HG03457 (cell line): ENCODE measurements at regions not wholly inside any gene's neighbourhood (a gene's known extent, or its start where the extent isn't known, plus 50 kb on each side); places are given as distances from the start of the nearest gene placed in this dataset.
"Not testable (repeated sequence)": the region's sequence is repeated elsewhere in the genome, so short reads cannot be mapped to it uniquely, and the experiment has no call there.

Experiments used
- ATAC-seq: cut with Tn5 transposase; IDR thresholded peaks from one replicate; pipeline ENCODE4 v1.9.1; 2021; ENCODE audit warnings: moderate number of reproducible peaks; ENCODE audit not compliant: unreplicated experiment

DNA sequence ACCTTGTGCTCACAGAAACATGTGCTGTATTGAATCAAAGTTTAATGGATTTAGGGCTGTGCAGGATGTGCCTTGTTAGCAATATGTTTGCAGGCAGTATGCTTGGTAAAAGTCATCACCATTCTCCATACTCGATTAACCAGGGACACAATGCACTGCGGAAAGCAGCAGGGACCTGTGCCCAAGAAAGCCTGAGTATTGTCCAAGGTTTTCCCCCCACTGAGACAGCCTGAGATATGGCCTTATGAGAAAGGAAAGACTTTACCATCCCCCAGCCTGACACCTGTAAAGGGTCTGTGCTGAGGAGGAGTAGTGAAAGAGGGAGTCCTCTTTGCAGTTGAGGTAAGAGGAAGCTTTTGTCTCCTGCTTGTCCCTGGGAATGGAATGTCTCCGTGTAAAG is 476.2 kb downstream of the DIRAS2 start:
- not testable (repeated sequence) for ATAC-seq

DNA sequence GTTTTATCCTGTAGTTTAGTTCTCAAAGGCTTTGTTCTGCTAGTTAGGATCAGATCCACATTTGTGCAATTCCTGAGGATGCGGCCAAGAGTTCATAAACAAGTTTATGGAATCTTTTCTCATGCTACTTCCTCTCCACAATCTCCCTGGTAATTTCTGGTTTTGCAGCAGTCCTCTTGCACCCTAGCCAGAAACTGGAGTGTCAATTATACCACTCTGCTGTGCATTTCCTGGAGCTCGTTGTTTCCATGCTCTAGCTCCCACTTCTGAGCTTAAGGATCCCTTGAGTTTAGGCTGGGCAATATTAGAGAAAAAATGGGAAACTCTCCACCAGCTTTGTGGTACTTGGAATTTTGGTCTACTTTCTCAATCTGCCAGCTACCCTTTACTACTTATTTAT is 474.7 kb downstream of the DIRAS2 start:
- ATAC-seq: no peak

DNA sequence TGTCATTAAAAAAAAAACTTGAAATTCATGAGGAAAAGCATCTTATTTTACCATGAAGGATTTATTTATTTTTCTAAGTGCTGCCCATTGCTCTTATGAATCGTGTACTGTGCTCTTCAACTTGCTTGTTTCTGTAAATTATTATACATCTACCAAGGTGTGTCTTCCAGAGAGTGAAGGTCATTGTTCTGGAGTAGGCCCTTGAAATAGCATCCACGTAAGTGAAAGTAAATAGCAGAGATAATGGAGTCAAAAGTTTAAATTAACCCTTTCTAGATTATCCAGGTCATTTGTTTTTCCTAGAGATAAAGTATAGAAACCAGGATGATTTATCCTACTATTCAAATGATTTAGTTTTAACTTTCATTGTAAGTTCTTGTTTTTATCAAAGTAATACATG is 473.1 kb downstream of the DIRAS2 start:
- no peak for ATAC-seq

DNA sequence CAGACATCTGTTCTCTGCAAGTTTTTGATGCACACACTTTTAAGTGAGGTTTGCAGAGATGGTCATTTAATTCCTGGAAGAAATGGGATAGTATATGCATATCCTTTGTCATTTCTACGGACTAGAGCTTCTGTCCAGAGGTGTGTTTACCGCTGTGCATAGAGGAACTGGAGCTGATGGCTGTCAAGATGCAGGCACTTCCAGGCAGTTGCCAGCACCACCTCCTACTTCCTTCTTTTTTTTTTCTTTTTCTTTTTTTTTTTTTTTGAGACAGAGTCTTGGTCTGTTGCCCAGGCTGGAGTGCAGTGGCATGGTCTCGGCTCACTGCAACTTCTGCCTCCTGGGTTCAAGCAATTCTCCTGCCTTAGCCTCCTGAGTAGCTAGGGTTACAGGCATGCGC is 468.7 kb downstream of the DIRAS2 start:
- ATAC-seq: not testable (repeated sequence)

DNA sequence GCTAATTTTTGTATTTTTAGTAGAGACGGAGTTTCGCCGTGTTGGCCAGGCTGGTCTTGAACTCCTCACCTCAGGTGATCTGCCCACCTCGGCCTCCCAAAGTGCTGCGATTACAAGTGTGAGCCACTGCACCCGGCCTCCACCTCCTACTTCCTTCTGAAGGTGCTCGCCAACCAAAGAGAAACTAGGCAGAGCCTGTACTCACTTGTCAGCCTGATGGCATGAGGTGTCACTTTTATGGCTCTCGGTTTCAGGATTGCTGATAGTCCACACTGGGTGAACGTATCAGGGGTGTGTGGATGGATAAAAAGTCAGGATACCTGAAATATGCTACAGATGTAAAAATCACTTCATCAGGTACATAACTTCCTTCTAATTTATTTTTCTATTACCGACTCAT is 468.3 kb downstream of the DIRAS2 start:
- ATAC-seq: not testable (repeated sequence)

DNA sequence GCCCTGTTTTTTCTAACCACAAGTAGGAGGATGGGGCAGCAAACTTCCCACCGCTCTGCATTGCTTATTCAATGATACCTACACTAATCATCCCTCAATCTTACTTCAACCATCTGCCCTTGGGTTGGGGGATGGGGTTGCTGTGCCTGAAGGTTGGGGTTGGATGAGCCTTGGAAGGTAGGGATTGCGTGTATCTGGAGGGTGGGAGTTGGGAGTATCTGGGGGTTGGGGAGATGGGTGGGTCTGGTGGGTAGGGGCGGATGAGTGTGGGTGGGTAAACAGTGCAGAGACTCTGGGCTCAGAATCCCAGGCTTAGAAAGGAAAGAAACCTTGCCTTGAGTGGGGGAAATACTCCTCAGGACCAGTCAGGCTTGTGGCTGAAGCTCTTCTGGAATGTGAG is 467.4 kb downstream of the DIRAS2 start:
- ATAC-seq: no peak

DNA sequence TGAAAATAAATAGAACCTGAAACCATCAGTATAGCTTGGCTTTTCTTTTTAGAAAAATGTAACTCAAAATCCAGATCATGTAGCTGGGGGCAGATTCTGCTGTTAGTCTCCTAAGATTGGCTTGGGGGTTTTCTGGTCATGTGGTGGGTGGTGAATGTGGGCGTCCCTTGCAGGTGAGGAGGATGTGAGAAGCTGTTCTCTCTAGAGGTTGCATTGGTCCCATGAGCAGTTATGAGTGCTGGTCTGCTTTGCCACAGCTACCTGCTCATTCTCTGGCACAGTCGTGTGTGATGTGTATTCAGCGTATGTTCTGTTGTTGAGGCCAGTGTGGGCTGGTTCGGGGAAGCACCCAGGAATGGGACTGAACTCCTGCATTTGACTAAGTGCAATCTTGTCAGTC is 466.8 kb downstream of the DIRAS2 start:
- ATAC-seq: no peak

DNA sequence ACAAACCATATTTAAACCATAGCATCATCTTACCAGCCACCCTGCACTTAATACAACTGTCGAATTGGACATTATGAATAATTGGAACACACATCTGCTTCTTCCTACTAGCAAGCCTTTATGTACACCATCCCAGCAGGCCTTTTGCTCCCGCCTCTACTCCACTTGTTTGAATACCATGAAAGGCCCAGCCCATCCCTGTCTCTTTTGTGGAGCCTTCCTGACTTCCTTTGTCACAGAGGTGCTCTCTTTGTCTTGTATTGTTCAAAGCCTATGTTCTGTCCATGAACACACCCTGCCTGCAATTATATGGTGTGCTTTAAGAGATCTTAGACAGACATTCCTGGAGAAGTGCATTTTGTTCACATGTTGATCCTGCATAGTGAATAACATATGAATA is 465.7 kb downstream of the DIRAS2 start:
- ATAC-seq: no peak

DNA sequence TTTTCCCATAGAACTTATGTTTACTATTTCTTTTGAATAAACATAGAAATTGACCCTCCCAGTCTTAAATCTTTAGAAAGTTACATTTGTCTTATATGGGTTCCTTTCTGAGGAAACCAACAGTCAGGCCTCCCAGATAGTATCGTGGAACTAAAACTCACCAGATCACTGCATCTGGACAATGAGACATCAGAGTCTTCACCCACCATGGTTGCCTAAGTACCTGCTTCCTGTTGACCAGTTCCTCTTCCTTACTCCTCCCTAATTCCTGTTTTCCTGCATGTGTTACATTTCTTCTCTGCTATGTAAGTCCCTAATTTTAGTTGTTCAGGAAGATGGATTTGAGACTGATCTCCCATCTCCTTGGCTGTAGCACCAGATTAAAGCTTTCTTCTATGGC is 462.2 kb downstream of the DIRAS2 start:
- no peak for ATAC-seq

DNA sequence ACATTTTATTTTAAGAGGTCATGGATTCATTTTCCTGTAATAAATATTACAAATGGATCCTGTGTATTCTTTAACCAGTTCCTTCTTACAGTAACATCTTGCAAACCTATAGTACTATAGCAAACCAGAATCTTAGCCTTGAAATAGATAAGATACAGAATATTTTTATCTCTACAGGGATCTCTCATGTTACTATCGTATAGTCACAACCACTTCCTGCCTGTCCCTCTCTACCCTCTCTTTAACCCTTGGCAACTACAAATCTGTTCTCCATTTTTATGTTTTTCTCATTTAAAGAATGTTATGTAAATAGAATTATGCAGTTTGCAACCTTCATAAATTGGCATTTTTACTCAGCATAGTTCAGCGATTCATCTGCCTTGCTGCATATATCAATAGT is 454.0 kb downstream of the DIRAS2 start:
- ATAC-seq: no peak

DNA sequence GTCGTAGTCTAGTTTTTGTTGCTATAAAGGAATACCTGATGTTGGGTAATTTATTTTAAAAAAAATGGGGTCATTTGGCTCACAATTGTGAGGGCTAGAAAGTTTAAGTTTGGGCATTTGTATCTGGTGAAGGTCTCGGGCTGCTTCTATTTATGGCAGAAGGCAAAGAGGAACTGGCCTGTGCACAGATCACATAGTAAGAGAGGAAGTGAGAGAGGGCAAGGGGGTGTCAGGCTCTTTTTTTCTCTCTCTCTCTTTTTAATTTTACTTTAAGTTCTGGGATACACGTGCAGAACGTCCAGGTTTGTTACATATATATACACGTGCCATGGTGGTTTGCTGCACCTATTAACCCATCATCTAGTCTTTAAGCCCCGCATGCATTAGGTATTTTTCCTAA is 453.3 kb downstream of the DIRAS2 start:
- ATAC-seq: no peak

DNA sequence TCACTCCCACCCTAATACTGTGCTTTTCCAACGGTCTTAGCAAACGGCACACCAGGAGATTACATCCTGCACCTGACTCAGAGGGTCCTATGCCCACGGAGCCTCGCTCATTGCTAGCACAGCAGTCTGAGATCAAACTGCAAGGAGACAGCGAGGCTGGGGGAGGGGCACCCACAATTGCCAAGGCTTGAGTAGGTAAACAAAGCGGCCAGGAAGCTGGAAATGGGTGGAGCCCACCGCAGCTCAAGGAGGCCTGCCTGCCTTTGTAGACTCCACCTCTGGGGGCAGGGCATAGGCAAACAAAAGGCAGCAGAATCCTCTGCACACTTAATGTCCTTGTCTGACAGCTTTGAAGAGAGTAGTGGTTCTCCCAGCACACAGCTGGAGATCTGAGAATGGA is 450.2 kb downstream of the DIRAS2 start:
- not testable (repeated sequence) for ATAC-seq

DNA sequence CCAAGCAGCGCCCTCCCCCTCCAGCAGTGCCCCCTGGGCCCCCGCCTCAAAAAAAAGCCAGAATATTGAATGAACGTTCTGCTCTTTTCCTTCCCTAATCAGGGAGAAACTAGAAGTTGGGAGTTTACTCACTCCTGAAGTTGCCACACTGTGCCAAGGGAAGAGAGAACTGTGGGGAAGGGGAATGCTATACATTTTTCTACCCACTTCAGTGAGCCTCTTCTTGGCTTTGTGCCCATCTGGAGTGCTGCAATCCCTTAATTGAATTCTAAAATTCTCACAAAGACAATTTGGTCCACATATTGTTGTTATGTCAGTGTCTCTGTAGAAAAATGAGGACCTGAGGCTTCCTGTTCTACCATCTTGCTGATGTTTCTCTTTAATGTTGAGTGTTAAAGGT is 443.7 kb downstream of the DIRAS2 start:
- no peak for ATAC-seq

DNA sequence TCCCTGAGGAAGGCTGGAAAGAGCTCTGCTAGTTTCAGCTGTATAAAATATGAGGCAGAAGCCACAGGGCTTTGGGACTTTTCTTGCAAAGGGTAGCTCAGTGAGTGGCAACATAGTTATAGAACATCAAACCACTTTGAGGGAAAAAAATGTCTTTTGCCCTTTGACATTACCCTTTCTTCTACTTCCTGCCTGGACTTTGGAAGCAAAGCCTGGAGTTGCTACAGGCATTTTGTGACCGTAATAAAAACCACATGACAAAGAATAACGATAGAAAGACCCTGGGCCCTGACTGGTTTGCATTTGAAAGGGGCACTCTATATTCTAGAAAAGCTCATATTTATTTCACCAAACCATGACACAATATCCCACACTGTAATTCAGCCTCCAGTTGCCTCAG is 440.9 kb downstream of the DIRAS2 start:
- no peak for ATAC-seq

DNA sequence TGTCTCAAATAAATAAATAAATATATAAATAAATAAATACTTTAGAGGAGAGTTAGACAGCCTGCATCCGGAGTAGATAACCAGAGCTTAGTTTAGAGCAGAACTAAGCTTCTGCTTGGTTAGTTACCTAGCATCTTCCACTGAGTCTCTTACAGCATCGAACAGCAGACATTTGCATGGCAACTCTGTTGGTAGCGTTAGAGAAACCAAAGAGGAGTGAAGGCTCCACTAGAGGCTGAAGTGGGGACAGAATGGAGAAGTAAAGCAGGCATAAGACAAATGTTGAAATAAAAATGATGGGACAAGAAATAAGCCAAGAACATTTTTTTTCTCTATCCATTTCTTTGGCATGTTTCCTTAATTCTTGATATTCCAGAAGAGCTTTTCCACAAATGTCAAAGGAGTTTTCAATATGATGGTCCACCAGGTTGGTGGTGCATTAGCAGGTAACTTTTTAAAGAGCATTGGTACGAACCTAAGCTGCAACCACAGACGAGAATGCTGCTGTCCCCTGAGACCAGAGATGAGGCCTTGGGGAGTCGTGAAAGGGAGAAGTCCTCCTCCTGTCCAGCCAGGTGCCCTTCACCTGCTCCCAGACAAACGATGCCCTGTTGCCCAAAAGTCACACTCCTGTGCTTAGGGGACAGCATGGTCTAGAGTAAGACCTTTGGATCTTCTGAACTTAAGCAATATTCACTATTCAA is 438.3 kb downstream of the DIRAS2 start:
- no peak for ATAC-seq

DNA sequence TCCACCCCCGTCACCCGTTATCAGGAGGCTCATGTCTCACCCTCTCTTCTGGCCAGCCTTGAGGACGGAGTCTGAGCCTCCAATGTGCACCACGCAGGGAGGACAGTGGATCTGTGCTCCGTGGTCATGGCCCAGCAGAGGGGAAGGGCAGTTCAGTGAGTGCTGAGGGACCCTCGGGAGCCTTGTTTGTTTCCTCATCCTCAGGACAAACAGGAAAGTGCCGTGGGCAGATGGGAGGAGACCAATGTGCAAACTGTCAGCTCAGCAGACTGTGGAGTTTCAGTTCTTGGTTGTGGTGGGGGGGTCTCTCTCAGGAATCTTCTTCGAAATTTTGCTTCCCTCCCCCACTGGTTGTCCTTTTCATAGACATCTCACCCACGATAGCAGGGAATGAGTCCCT is 429.6 kb downstream of the DIRAS2 start:
- ATAC-seq: not testable (repeated sequence)

DNA sequence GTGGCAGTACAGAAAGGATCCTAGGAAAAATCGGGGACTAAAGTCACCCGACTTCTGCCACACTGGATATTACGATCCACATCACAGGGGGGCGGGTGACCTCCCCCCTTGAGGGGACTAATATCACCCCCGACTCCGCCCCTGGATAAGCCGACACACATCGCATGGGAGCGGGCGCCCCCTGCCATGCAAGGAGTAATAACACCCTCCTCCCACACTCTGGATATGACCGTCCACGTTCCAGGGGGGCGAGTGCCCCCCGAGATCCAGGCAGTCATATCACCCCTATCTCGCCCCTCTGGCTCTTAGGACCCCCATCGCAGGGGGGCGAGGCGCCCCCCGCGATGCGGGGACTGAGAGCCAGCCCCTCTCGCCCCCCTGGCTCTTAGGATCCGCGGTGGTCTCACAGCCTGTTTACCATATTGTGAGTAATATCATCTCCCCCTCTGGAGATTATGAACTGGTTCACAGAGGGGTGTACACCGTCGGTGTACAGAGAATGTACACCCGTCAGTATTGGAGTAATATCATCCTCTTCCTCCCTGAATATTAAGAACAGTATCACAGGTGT is 423.0 kb downstream of the DIRAS2 start:
- ATAC-seq: no peak

DNA sequence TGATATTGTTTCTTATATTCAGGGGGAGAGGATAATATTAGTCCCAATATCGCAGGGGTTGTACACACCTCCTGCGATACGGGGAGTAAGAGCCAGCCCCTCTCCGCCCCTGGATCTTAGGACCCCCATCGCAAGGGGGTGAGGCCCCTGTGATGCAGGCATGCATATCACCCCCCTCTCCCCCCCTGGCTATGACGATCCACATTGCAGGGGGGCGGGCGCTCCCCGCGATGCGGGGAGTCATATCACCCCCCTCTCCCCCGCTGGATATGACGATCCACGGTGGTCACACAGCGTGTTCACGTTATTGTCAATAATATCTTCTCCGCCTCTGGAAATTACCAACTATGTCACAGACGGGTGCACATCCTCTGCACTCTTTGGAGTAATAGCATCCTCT is 420.7 kb downstream of the DIRAS2 start:
- not testable (repeated sequence) for ATAC-seq

DNA sequence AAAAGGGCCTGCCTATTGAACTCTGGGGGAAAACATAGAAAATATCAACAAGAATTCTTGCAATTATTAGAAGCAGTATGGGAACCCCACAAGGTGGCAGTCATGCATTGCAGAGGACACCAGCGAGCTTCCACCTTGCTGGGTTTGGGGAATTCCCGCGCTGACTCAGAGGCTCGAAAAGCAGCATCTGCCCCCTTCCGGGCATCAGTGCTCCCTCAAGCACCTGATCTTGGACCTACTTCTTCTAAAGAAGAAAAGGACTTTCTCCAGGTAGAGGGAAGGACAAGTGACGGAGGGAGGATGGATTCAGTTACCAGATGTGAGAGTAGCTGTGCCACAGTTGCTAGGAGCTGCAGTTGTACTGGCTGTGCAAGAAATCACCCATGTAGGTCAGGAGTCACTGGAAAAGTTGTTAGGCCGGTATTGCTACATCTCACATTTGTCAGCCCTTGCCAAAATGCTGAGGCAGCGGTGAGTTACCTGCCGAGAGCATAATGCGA is 415.7 kb downstream of the DIRAS2 start:
- ATAC-seq: not testable (repeated sequence)

DNA sequence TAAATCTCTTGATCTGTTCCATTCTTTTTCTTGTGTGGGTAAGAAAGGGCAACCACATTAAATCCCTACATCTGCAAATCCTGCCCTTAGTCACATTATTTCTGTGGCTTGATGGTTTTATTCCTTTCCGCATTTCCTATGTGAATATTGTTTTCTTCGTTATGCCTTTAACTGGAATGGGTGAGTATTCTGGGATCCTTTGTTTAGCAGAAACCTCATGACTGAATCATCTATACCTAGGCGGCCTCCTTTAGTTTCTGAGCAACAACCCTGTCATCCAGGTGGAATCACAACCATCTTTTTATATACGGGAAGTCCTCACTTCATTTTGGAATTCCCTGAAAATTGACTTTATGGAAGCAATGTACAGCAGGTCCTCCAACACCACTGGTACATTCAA is 409.5 kb downstream of the DIRAS2 start:
- ATAC-seq: not testable (repeated sequence)

DNA sequence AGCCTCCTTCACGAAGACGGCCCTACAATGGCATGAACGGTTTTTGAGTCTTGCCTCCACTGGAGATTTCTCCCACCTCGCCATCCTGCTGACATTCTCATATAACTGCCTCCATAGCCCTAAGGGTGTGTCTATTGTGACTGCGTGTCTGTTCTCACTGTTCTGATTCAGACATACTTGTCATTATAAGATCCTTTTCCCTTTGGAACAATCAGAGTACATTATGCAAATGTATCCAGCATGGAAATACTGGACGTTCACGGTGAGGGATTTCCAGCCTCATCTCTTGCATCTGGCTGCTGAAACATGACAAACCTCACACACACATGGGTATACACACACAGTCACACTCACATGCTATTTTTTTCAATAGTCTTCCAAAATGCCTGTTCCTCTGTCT is 402.1 kb downstream of the DIRAS2 start:
- no peak for ATAC-seq

DNA sequence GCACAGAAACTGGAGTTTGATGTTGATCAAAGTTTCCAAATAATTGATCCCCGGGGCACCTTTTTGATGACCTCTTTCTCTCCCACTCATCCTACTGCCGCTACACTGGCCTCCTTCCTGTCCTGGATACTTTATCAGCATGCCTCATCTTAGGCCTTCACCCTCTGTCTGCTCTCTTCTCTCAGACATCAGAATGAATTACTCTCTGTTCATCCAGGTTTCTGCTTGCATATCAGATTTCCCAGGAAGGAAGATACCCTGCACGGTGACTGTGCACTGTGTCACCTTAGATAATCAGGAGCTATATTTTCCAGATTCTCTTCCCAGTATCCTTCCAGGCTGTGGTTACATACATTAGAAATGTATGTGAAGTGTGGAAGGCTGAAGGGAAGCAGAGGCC is 397.0 kb downstream of the DIRAS2 start:
- no peak for ATAC-seq

DNA sequence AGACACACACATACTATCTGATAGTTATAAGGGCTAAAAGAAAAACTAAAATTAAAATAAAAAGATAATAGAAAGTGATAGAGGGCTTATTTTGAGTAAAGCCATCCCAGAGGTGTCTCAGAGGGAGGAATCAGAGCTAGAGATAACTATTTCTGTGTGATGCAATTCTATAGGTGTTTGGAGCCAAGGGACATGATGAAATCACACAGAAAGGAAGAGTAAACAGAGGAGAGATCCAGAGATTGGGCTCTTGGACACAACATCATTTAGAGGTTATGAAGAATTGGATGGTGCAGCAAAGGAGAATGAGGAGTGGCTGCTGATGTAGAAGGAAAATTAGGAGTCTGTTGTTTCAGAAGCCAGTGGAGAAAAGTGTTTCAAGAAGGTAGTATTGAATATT is 393.5 kb downstream of the DIRAS2 start:
- ATAC-seq: no peak
